GM18511 (cell line): ENCODE measurements at regions not wholly inside any gene's neighbourhood (a gene's known extent, or its start where the extent isn't known, plus 50 kb on each side); places are given as distances from the start of the nearest gene placed in this dataset.

ENCODE experiments used
- ATAC-seq: cut with Tn5 transposase; IDR thresholded peaks from one replicate; pipeline ENCODE4 v1.9.1; 2021; ENCODE audit warnings: mild to moderate bottlenecking, moderate library complexity; ENCODE audit not compliant: unreplicated experiment

DNA sequence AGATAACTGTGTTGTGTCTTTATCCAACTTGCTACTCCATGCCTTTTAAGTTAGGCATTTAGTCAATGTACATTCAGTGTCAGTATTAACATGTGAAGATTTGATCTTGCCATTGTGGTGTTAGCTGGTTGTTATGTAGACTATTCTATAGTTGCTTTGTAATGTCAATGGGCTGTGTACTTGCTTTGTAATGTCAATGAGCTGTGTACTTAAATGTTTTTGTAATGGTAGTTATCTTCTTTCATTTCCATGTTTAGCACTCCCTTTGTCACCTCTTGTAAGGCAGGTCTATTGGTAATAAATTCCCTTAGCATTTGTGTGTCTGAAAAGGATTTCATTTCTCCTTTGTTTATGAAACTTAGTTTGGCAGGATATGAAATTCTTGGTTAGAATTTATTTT, 53.4 kb downstream of the MC4R start:
- ATAC-seq = no peak

- ATAC-seq = no peak
Measured at GRCh38 chr18:60311676-60312360, 60.8 kb downstream of the MC4R start.

GRCh38 chr18:60295674-60296073, 76.9 kb downstream of the MC4R start:
- ATAC-seq = no peak

DNA sequence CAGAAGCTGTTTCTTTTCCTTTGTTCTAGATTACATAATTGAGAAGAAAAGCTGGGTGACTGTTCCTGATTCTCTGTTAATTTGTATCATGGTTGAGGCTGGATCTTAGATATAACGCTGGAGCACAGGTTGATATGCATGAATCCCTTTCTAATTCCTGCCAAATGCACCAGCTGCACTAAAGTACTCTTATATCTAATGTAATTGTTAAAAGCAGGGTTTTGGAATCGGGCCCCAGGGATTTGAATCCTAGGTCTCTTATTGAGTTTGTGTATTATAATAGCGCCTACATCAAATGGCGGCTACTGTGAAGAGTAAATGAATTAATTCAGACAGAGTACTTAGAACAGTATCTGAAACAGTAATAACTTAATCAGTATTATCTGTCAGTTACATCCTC, 80.4 kb downstream of the MC4R start:
- no peak for ATAC-seq

DNA sequence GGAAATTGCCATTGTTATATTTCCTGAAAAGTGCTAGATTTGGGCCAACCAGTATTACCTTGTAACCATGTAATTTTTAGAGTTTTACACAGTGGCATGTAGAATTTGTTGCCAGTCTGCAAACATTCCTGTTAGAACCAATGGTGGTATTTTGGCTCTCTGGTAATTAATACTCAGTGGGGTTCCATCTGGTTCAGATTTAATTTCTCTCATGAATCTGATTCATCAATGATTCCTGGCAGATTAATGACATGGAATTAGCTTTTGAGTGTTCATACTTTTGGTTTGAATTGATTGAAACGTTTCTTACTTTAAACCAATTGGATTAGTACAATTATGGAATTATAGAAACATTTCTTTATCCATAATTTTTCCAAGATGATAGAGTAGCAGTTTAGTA, 93.2 kb downstream of the MC4R start:
- ATAC-seq = no peak

DNA sequence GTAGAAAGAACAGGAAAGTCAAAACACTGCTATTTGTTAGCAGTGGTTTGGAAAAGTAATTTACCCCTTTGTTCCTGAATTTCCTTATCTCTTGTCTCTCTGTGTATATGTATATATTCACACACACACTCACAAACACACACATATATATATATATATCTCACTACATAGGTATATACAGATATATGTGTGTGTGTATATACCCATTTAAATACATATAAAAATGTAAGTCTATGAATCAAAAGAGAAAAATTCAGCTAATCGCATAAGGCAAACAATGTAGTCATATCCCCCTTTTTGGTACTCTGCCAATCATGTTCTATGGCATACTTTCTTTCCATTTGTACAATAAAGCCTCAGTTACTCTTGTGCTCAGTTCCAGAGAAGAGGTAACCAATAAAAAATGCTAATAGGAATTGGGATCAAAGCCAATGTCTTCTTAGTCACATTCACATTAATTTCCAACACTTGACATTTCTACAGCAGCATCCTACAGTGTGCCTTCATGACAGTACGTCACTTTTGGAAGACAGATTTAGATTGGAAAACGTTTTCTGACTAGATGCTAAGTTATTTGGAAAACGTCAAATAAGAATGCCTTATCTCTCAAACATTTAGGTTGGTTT, 94.6 kb downstream of the MC4R start:
- ATAC-seq = no peak

DNA sequence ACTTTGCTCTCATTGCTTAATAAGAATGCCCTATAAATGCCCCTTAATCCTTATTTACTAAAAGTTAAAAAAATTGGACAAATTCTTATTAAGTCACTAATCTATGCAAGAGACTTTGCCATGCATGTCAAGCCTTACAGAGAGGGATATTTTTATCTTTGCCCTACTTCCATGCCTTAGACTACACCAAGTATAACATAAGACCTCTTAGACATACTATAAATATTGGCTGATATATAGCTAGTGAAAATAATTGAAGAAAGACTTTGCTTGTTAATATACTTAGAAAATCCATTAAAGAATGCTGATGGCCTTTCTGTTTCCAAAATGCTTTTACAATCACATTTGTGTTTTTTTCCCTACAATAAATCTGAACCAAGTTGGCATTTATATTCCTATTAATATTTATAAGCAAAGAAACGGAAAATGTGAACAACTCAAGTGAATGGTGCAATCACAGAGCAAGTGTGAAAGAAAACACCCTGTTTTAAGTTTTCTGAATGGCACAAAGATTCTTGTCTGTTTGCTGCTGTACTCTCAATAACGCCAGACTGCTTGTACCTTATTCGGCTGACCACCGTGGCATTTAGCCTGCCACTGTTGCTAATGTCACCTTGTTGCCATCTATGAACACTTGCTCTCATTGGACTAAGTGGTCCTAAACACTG, 105.0 kb downstream of the MC4R start:
- no peak for ATAC-seq

DNA sequence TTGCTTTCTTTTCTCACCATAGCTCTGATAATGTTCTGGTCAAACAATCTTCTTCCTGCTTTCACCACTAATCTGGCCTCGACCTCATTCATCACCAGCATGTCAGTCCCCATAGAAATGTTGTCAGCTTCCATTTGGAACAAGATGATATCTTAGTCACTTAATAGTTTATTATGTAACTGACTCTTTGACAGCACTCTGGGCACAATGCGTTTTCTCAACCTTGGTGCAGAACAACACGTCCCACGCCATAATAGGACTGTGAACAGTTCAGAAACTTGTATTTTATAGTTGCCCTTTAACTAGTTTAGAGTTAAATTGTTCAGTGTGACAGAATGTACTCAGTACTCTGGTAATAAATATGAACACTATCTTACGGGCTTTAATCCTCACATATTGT, 106.0 kb downstream of the MC4R start:
- no peak for ATAC-seq

DNA sequence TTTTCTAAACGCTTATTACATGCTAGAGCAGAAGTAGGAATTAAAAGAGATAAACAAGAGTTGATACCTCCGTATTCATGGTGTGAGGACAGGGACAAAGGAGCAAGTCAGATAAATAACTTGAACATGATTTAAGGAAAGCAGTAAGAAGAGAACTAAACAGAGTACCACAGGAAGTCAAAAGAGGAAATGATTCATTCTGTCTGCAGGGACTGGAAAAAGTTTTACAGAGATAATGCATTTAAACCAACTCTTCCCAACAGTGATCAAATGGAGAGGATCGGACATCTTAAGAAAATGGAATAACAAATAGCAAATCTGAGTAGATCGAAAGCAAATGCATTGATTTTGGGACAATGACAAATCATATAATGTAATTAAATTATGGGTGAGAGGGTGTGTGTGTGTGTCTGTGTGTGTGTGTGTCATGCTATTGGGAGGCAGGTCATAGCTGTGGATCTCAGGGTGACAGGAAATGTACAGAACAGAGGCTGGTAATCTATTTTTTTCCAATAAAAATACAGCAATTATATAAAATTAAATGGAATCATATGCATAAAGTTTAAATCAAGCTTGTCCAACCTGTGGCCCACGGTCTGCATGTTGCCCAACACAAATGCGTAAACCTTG, 113.4 kb downstream of the MC4R start:
- peak; percentile 95 for ATAC-seq

GRCh38 chr18:60249388-60249787, 123.2 kb downstream of the MC4R start:
- ATAC-seq = no peak

GRCh38 chr18:60248336-60249330, 123.9 kb downstream of the MC4R start:
- no peak for ATAC-seq

DNA sequence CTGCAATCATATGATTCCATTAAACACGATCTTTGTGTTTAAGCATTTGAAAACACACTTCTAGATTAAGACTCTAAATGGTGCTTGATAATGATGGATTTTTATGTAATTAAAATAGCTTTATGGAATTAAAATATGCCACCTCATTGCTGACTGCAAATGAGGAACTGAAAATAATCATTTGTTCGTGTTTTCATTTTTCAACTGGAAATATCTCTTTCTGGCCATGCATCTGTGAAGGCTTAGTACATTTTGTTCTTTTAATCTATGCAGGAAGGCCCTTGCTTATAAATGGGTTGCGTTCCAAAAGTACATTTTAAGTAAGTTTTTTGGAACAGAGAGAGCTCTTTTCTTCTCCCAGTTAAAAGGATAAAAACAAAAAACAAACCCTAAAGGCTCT, 125.5 kb downstream of the MC4R start:
- peak; percentile 84 for ATAC-seq

GRCh38 chr18:60246606-60247005, 126.0 kb downstream of the MC4R start:
- peak; percentile 83 for ATAC-seq

DNA sequence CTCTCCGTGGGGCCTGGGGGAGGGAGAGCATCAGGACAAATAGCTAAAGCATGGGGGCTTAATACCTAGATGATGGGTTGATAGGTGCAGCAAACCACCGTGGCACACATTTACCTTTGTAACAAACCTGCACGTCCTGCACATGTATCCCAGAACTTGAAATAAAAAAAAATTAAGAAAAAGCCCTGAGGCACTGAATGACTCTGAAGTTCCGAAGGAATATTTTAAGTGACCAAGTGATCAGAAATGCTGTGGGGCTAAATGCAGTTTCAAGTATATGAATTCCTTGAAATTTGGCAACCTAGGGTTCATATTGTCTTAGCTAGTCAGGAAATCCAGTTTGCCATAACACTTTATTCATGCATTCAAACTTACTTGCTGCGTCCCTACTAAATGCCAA, 127.5 kb downstream of the MC4R start:
- ATAC-seq = no peak

DNA sequence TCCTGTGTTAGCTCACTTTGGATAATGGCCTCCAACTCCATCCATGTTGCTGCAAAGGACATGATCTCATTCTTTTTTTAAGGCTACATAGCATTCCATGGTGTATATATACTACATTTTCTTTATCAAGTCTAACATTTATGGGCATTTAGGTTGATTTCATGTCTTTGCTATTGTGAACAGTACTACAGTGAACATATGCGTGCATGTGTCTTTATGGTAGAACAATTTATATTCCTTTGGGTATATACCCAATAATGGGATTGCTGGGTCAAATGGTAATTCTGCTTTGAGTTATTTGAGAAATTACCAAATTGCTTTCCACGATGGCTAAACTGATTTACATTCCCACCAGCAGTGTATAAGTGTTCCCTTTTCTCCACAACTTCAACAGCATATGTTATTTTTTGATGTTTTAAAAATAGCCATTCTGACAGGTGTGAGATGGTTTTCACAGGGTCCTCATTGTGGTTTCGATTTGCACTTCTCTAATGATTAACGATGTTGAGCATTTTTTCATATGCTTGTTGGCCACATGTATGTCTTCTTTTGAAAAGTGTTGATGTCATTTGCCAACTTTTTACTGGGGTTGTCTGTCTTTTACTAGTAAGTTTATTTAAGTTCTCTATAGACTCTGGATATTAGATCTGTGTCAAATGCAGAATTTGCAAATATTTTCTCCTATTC, 133.4 kb downstream of the MC4R start:
- peak; percentile 98 for ATAC-seq

DNA sequence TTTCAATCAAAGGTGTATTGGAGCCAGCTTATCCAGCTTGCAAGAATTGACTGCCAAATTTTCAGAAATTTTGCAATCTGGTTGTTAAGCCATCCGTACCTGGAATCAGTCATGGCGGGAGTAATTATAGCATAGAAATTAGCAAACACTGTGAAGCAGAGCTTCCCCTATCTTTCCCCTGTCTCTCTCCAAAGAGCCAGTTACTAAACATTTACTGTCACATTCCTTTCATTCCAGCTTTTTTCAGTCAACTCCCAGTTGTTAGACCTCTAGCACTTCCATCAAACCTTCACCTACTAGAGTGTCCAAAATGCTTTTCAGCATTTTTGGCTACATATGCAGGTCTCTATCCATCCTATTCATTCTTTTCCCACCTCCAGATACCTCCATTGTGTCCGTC, 137.4 kb downstream of the MC4R start:
- ATAC-seq = no peak

DNA sequence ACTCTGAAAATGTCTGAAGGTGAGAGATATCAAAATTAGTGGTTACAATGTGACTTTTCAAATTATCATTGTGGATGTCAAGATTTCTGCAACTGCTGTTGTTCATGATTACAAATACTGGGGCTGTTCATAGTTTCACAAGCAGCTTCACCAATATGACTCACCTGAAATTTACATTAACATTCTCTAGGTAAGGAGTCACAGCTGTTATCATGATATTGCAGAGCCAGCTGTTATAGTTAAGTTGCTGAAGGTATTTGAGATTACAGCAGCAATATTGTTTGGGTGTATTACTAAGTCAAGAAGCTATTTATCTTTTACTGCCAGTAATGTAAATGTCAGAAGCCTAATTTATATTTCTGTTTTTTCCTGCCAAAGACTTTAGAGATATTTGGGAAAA, 140.0 kb downstream of the MC4R start:
- ATAC-seq = peak; percentile 66

DNA sequence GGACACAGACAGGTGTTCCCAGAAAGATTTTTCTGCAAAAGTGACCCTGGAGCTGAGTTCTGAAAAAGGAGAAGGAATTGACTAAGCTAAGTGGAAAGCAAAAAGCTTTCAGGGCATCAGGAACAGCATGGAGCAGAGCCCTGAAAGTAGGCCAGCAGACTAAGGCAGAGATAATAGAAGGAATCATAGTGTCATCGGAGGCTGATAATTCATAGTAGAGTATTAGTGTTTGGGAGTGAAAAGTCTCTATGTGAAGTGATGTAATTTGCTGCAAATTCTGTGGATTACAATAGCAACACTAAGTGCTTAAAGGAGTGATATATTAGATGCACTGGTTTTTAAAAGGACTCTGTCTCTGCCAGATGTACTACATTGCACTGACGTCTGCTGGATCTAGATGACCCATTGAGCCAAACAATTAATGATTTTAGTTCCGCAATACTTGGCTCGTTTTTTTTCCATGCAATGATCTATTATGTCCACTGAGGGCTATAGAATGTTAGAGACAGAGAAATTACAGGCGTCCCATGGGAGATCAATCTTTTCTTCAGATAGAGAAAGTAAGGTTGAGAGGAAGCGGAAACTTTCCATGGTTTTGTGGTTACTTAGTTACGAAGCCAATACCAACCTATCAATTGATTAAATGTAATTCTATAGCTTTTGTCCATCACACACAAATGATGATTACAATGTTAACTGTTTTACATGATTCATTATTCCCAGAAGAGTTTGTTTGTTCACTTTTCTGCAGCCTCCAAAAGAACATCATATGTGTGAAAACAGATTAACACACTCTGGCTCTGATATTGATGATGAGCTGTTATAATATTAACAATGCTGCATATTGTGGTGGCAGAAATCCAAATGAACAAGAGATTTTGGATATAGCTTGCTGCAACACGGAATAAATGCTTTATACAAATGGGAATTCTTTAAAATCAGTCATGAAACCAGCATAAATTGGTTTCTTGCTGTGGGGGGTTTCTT, 143.7 kb downstream of the MC4R start:
- ATAC-seq = no peak

- no peak for ATAC-seq
Measured at GRCh38 chr18:60215432-60215831, 157.1 kb downstream of the MC4R start.
